HG03159 (cell line): ENCODE measurements at regions not wholly inside any gene's neighbourhood (a gene's known extent, or its start where the extent isn't known, plus 50 kb on each side); places are given as distances from the start of the nearest gene placed in this dataset.
"Not testable (repeated sequence)": the region's sequence is repeated elsewhere in the genome, so short reads cannot be mapped to it uniquely, and the experiment has no call there.

Source experiments
- ATAC-seq: cut with Tn5 transposase; IDR thresholded peaks from one replicate; pipeline ENCODE4 v1.9.1; 2021; ENCODE audit warnings: mild to moderate bottlenecking, moderate library complexity; ENCODE audit not compliant: unreplicated experiment

DNA sequence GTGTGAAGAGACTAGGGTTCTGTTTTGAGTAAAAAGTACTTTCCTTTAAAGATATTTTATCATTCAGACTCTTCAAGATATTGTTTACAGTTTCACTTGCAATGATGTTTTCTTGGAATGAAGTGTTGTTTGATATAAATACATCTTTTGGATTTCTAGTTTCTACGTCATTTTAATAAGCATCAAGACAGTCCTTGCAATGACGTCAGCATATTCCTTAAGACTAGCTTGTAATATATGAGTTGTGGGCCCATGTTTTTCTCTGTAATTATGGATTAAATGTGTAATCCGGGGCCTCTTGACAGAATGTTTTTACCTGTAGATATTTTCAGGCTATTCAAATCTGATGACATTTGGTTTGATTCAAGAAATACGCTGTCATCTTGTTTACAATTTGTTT is 66.1 kb downstream of the RBMX2 start:
- no peak for ATAC-seq

GRCh38 chrX:130468395-130468923 is 66.7 kb downstream of the RBMX2 start:
- no peak for ATAC-seq

GRCh38 chrX:130482871-130483270 is 81.1 kb downstream of the RBMX2 start:
- no peak for ATAC-seq

DNA sequence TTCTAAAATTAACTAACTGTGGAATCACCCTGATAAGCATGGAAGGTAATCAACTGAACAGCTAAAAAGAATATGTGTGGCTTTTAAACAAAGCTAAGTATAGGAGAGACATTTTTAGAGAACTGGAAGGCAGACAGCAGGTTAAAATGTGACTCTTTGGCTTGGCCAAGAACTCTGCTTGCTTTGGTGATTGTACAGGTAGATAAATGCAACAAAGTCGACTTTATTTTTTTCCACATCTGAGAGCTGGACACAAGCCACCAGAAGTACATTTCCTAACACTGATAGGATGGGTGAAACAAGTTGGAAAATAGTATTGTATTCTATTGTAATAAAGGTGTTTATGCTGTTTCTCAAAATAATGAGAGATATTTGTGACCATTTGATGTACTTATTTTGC is 84.1 kb downstream of the RBMX2 start:
- ATAC-seq: no peak

DNA sequence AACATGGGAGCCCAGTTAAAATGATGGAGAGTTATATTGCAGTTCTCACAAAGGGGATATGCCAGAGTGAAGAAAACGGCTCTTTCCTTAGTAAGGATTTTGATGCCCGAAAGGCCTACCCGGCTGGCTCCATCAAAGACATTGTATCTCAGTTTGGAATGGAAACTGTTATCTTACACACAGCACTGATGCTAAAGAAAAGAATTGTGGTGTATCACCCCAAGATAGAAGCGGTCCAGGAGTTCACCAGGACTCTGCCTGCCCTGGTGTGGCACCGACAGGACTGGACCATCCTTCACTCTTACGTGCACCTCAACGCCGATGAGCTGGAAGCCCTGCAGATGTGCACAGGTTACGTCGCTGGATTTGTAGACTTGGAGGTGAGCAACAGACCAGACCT is 93.7 kb downstream of the RBMX2 start:
- ATAC-seq: not testable (repeated sequence)

GRCh38 chrX:130497531-130497930 is 95.7 kb downstream of the RBMX2 start:
- no peak for ATAC-seq

DNA sequence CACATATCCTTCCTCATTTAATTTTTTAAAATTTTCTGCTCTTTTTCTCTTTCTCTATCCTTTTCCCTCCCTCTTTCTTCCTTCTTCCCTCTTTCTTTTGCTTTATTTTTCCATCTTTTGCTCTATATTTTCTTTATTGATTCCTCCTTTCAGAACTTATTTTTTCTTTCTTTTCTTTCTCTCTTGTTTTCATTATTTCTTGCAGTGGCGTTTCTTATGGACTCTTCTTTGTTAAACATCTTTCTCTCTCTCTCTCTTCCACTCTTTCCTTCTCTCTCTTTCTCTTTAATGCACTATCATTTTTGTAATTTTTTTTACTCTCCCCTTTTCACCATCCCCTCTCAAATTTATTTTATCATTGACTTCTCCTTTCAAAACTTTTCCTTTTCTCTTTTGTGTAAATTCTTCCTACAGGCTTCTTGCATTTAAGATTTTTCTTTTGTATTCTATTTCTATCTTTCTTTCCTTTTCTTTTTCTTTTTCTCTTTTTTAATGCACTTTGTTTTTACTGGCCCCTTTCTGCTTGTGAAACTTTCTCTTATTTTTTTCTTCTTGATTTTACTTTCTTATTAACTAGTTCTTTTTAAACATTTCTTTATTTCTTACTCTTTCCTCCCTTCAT is 97.0 kb downstream of the RBMX2 start:
- ATAC-seq: no peak

DNA sequence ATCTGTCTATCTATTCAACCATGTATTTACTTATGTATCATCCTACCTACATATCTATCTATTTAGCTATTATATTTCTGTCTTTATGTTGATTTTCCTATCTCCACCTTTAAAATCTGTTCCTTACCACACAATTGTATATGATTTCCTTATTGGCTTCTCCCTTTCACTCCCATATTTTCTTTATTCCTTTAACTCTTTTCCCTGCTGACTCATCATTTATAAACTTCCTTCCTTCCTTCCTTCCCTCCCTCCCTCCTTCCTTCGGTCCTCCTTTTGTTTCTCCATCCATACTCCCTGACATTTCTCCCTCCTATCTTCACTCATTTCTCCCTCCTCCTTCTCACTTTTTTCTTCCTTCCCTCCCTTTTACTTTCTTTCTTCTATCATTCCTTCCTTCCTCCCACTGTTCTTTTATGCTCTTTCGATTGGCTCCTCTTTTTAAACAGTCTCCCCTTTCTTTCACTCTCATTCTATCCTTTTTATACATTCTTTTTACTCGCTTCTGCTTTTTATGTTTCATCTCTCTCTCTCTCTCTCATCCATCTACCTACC is 100.3 kb downstream of the RBMX2 start:
- ATAC-seq: no peak

DNA sequence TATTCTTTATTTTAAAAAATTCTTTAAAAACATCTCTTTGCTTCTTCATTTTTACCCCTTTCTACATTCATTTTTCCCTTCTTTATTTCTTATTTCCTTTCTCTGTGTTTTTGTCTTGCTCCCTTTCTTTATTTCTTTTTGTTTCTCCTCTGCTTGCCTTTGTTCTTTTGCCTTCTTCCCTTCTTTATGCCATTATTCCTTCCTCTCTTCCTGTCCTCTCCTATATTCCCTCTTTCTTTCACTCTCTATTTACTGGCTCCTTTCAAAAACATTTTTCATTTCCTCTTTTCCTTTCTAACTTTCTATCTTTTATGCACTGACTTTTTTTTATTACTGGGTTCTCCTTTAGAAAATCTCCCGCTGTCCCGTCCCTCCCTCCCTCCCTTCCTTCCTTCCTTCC is 102.2 kb downstream of the RBMX2 start:
- ATAC-seq: no peak

DNA sequence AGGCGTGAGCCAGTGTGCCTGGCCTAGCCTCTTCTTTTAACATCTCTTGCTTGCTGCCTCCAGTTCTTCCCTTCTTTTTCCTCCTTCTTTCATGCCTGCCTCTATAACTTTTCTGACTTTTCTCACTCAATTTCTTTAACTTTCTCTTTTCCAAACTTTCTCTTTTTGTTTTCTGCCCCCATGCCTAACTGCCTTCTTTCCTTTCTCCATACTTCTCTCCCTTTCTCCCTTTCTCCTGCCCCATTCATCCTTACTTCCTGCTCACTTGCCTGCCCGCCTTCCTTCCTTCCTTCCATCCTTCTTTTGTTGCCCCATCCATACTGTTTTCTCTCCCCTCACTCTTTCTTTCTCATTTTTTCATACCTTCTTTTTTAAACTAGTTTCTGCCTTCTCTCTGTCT is 105.2 kb downstream of the RBMX2 start:
- no peak for ATAC-seq

- not testable (repeated sequence) for ATAC-seq
These were observed 110.7 kb downstream of the RBMX2 start for GRCh38 chrX:130512534-130512933.

DNA sequence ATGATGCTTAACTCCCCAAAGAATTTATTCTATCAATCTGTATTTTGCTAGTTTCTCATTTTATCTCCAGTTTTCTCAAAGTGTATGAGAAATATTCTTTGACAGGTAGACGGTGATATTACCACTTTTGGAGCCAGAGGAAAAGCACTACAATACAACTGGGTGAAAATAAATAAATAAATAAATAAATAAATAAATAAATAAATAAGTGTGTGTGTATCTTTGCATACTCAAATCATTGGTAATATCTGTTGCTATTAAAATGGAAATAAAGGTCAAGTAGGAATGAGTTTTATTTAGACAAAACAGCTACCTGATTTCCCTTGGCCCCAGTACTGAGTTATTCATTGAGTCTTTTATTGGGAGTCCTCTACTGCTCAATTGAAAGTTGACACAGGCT is 114.3 kb downstream of the RBMX2 start:
- no peak for ATAC-seq

GRCh38 chrX:130523460-130524394 is 121.9 kb downstream of the RBMX2 start:
- ATAC-seq: no peak

- no peak for ATAC-seq
These were observed 122.8 kb downstream of the RBMX2 start for GRCh38 chrX:130524476-130525194.

GRCh38 chrX:130529531-130529930 is 127.7 kb downstream of the RBMX2 start:
- no peak for ATAC-seq

- ATAC-seq: no peak
These were observed 129.3 kb downstream of the RBMX2 start for GRCh38 chrX:130531066-130531465.

DNA sequence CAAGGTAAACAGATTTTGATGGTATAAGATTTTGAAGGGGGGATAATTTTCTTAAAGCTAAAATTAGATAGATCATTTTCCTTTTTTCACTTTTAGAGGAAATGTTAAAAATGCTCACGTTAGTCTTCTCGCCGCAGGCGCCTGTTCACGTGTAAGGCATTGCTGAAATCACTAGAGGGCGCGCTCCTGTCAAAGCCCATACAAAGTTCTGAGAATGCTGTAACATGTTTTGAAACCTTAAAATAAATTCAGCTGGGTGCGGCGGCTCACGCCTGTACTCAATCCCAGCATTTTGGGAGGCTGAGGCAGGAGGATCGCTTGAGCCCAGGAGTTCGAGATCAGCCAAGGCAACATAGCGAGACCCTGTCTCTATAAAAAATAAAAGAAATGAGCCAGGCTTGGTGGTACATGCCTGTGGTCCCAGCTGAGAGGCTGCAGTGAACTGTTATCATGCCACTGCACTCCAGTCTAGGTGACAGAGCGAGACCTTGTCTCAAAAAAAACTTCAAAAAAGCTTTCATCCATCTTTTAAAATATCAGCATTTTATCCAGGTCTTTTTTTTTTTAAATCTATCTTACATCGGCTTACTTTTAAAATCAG is 138.0 kb downstream of the RBMX2 start:
- peak; percentile 84 for ATAC-seq

- no peak for ATAC-seq
These were observed 142.0 kb downstream of the RBMX2 start for GRCh38 chrX:130543603-130544325.

DNA sequence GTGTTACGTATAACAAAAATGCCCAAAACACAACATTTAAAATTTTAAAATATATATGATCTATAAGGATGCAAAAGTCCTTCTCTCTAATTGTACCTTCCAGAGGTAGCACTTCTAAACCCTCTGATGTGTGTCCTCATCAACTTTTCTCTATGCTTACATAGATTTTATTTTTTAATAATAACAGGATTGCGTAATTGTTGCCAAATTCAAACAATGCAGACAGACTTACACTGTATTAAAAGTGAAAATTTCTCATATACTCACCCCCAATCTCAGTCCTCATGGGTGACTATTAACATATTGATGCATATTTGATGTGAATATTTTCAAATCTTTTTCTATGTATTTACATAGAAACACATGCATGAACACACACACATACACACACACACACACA is 144.0 kb downstream of the RBMX2 start:
- no peak for ATAC-seq

DNA sequence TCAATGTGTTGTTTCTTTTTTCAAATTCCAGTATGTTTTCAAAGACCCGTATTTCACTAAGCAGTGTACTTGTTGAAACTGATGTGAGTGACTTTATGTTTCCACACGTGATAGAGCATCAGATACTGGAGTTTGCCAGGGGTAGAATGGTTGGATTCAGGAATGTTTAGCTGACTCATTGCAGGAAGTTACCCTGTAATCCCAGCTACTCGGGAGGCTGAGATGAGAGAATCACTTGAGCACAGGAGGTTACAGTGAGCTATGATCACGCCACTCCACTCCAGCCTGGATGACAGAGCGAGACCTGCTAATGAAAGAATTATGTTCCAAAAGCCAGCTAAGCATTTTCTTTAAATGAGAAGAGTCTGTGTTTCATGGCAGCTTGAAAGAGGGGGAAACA is 147.6 kb downstream of the RBMX2 start:
- not testable (repeated sequence) for ATAC-seq
